RCC 7860 (cell line): ENCODE measurements at regions not wholly inside any gene's neighbourhood (a gene's known extent, or its start where the extent isn't known, plus 50 kb on each side); places are given as distances from the start of the nearest gene placed in this dataset.

Source experiments
- DNase-seq: peaks from one replicate; pipeline ENCODE4 v3.0.0-alpha.2; 2015; ENCODE audit warnings: low spot score
- FAIRE-seq: peaks from 2 replicates; lab custom pipeline; 2012; peaks lifted over from hg19 to GRCh38; lab: Jason Lieb, UNC

DNA sequence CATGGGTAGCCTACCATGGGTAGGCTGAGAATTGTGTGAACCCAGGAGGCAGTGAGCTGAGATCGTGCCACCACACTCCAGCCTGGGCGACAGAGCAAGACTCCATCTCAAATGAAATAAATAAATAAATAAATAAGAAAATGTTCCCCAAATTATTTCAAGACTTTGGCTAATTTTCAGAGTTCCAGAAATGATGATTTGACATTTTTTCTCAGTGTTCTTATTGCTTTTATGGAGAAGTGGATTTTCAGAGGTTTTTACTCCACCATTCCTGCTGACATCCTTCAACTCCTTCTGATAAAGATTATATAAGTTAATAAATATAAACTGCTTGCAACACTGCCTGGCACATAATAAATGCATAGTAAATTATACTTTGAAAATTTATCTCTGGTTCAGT, 80.4 kb upstream of the PRKCQ start:
- no peak for DNase-seq
- FAIRE-seq, result no peak

DNA sequence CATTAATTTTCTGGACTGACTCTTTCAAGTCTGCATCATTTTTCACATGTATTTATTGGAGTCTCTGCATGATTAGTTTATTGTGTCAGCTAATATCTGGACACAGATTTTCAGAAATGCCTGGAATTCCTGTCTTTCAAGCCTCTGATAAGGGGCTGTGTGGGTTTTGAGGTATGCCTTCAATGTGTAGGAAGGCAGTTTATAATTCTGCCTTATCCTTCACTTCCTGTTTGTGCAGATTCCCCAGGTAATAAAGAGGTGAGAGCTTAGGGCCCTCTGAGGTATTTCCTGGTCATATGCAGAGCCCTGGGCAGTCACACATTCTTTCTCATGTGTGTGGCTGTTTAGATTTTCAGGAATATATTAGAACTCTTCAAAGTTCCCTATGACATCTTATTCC, 79.4 kb upstream of the PRKCQ start:
- DNase-seq (no peak), FAIRE-seq (no peak)

DNA sequence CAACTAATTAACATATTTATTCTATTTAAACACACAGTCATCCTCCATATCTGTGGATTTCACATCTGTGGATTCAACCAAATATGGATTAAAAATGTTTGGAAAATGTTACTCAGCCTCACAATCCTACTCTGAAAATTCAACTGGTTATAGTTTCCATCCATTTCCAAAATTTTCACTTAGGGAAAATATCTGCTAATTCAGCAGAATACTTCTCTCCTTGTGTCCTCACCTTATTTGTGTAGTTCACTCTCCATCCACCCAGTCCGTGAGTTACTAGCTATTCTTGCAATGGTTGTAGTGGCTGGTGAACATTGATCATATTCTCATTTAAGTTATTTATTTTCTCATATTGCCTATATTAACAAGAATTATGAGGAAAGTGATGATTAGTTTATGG, 77.6 kb upstream of the PRKCQ start:
- FAIRE-seq, result no peak
- DNase-seq, result no peak

DNA sequence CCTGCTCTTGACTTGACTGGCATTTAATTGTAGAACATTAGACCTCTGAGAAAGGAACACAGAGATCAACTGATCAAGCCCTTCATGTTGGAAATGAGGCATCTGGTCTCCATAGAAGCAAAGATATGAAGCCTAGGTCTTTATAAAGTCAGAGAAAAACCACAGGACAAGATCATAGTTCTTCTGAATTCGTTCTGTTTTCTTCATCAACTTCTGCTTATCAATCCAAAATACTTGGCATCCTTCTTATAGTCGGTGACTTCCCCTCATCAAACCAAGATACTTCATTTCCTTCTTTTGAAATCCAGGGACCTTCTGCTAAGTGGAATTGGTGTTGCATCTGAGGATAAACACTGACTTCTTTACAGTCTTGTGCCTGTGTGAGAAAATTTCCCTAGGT, 77.1 kb upstream of the PRKCQ start:
- DNase-seq, result no peak
- FAIRE-seq, result no peak

DNA sequence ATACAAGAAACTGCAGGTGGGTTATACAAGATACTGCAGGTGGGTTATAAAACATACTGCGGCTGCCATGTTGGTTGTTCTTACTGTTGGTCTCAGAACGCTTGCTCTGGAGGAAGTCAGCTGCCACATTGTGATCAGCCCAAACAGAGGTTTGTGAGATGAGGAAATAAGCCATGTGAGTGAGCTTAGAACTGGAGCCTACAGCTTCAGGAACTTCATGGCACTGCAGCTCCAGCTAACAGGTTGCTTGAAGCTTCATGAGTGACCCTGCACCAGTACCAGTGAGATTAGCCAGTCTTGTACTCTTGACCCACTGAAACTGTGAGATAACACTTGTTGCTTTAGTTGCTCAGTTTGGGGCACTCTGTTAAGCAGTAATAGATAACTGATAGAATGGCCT, 74.5 kb upstream of the PRKCQ start:
- FAIRE-seq (no peak), DNase-seq (no peak)

DNA sequence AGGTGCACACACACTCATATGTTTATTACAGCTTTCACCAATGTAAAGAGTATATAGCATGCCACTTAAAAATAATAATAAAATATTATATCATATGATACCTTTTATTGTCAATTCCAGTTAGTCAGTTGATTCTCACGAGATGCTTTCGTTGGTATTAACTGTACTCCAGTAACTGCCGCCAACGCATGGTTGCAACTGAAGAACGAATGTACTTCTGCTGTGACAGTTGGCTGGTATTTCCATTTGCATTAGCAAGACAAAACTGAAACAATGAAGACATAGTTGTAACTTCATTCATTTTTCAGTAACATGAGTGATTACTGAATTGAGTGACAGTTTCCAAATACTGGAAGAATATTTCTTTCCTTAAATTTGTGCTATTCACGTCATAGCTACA, 70.5 kb upstream of the PRKCQ start:
- FAIRE-seq (no peak), DNase-seq (no peak)

DNA sequence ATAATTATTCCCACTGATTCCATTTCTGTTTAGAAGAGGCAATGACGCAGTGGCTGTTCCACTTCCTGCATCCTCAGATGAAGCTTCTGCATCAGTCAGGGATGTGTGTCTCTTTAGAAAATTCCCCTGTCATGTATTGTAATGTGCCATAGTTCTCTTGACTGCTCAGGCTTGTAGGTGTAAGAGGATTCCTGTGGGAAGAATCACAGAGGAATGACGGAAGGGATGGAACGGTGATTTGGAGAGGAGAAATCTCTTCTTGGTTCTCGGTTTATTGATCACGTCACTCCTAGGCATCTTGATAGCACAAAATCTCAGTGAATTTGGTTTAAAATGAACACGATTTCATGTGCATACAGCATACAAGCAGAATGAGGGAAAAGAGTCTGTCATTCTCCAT, 69.8 kb upstream of the PRKCQ start:
- FAIRE-seq, result no peak
- DNase-seq, result peak; percentile 29

DNA sequence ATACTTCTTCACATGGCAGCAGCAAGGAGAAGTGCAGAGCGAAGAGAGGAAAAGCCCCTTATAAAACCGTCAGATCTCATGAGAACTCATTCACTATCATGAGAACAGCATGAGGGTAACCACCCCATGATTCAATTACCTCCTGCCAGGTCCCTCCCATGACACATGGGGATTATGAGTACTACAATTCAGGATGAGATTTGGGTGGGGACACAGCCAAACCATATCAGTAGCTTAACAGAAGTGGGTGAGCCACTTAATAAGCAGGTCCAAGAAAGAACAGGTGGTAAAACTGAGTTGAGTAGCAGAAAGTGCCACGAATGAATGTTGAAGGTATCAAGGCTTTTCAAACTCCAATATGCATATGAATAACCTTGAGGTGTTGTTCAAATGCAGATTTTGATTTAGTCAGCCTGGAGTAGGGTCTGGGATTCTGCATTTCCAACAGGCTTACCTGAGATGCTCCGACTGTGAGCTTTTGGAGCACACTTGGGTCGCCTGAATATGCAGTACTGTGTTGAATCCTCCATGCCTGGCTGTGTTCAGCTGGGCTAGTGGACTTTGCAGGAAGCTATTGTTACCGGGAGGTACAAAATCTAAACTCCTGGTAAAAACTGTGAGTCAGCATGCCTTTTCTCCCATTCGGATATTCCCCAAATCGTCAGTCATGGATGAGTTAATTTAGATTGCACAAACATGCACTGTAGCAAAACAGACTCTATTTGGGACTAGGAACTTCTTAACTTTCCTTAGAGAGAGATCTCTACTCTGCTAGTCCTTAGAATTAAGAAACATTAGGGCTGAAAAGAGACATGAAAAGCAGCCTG, 69.0 kb upstream of the PRKCQ start:
- DNase-seq (no peak), FAIRE-seq (no peak)

DNA sequence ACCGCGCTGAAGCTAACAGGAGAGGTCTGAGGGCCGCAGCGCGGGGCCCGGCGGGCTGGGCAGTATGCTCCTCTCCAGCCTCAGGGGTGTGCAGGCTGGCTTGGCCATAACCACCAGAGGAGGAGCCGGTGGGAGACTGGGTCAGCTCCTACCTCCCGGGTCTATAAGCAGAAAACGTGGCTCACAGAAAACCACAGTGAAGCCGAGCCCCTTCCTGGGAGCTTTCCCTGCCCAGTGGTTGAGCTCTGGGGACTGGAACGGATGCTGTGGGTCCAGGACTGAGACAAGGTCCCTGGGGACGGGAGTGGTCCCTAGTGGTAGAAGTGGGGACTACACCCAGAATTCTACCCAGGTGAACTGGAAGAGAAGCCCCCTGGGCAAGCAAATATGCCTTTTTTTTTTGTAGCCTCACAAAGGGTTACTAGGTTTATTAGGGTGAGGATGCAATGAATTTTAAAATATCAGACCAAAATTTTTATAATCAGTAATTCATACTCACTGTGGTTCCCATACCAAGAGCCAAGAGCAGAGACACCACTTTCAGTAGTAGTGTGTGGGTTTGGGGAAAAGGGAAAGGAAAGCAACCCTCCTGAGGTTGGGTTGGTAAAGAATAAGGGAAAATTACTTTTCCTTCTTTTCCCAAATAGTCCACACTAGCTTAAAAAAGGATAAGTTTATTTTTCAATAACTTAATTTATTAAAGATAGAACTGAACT, 67.9 kb upstream of the PRKCQ start:
- FAIRE-seq (no peak), DNase-seq (peak; percentile 27)

DNA sequence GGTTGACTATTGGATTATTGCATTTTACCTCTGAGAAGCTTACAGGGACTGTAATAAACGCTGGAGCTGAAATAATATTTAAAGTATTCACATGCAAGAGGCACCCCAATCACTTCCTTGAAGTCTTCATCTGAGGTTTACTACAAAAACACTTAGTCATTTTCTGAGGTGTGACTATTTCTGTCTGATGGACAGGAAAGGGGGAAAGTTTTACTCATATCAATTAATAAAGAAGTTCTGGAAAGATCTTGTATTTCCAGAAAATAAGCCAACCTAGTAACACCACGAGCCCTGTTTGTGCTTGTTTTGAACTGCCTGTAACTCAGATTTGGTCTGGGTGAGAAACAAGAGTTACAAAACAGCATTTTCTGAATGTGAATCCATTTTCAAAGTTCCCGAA, 63.9 kb upstream of the PRKCQ start:
- no peak for FAIRE-seq

DNA sequence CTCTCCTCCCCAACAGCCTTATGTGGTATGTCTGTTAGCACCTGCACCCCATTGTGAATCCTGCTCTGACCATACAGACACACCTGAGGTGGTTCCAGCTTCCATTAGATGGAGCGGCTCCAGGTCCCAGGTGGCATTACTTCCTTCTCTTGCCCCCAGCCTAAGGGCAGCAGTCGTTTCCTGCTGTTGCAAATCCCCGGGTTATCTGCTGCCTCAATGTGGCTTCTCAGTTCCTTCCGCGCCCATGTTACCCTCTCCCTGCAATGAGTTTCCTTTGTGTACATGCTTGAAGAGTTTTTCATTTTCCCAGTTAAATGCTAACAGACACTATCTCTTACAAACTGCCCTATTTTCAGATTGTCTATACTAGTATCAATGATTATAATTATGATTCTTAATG, 62.8 kb upstream of the PRKCQ start:
- DNase-seq (no peak), FAIRE-seq (no peak)

More for the DNA sequence above, 63.9 kb upstream of the PRKCQ start:
- no peak for DNase-seq

DNA sequence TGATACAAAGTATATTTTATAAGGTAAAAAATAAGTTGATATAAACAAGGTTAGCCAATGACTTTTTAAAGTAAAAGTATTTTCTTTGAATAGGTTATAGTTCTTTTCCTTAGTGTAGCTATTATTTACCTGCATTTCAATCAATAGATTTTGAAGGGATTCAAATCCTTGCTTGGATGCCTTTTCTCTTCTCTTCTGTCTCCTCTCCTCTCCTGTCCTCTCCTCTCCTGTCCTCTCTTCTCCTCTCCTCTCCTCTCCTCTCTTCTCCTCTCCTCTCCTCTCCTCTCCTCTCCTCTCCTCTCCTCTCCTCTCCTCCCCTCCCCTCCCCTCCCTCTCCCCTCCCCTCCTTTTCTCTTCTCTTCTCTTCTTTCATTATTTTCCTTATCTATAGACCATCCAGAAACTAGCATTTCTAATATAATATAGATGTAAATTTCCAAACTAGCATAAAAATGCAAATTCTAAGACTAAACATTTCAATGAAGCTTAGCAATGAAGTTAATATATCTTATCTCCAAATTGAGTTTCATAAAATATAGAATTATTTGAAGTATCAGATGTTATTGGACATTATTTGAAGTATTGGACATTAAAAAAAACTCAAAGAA, 60.5 kb upstream of the PRKCQ start:
- no peak for FAIRE-seq
- DNase-seq, result no peak

DNA sequence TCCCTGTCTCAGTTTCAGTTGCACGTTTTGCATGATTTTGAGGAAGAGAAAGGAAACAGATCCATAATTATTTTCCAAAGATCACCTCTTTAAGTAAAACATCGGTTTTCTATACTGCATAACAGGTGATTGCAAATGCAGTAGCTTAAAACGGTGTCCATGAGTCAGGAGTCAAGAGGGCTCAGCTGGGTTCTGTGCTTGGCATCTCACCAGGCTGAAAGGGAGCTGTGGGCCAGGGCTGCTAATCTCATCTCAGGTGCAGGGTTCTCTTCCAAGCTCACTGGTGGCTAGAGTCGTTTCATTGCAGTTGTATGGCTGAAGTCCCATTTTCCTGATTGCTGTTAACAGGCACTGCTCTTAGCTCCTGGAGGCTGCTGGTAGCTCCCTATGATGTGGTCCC, 57.0 kb upstream of the PRKCQ start:
- DNase-seq (no peak), FAIRE-seq (no peak)

DNA sequence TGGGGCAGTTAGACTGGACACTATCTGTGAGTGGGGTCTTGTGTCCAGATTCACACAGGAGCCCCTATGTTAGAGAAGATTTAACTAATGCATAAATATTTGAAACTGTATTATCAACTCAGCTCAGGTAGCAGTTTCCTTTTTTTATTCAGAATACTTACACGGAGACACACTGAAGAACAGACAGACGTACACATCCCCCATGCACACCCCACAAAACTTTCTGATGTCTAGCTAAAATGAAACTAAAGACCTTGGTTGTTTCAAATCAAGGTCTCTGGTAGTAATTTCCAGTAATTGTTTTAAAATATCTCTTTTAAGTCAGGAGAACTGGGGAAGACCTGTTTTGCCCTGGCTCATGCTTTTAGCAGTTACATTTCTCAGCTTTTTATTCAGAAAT, 55.7 kb upstream of the PRKCQ start:
- no peak for DNase-seq
- no peak for FAIRE-seq
